ENCODE measurements at regions not wholly inside any gene's neighbourhood (a gene's known extent, or its start where the extent isn't known, plus 50 kb on each side); places are given as distances from the start of the nearest gene placed in this dataset.
"Not testable (repeated sequence)": the region's sequence is repeated elsewhere in the genome, so short reads cannot be mapped to it uniquely, and the experiment has no call there.

DNA sequence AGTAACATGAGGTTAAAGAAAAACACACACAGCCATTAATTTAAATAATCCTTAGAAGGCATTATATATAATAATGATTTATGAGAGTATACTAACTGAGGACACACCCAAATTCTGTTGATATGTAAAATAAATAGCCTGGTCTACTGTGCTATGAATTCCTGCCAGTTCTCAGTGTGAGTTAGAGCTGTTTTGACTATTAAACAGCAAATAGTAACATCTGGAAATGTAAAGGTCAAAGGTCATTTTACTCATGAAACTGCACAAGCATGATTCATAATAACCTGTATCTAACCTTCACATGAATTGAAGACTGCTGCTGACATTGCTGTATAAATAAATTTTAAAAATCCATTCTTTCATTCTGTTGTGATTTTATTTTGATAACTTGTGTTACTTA lies 966.7 kb downstream of the SLC6A15 start:
- TF ChIP-seq, protein P1, sequence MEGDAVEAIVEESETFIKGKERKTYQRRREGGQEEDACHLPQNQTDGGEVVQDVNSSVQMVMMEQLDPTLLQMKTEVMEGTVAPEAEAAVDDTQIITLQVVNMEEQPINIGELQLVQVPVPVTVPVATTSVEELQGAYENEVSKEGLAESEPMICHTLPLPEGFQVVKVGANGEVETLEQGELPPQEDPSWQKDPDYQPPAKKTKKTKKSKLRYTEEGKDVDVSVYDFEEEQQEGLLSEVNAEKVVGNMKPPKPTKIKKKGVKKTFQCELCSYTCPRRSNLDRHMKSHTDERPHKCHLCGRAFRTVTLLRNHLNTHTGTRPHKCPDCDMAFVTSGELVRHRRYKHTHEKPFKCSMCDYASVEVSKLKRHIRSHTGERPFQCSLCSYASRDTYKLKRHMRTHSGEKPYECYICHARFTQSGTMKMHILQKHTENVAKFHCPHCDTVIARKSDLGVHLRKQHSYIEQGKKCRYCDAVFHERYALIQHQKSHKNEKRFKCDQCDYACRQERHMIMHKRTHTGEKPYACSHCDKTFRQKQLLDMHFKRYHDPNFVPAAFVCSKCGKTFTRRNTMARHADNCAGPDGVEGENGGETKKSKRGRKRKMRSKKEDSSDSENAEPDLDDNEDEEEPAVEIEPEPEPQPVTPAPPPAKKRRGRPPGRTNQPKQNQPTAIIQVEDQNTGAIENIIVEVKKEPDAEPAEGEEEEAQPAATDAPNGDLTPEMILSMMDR (IDR thresholded peaks at IDR 0.05; ENCODE audit: low read depth, low read length), result no peak

GRCh38 chr12:83939718-83940117 lies 972.9 kb downstream of the SLC6A15 start:
- Histone ChIP-seq H3K27me3 (ENCODE audit: control insufficient read depth, insufficient read depth, low read length) (no peaks in the 10 kb centered on the region), H3K9me3 (ENCODE audit: control insufficient read depth, insufficient read depth, low read length) (no peaks in the 10 kb centered on the region), H3K4me3 (ENCODE audit: low read depth, low read length) (no peak overlapping the region), H3K27ac (ENCODE audit: low read depth, low read length) (no peak overlapping the region)
- TF ChIP-seq, protein P1 (IDR thresholded peaks at IDR 0.05; ENCODE audit: low read depth, low read length), result no peak
- DNase-seq (ENCODE audit: low read depth, low spot score), result no peak
- ChIA-PET POLR2A (no interaction called here), CTCF (no interaction called here)

More for the DNA sequence above, 966.7 kb downstream of the SLC6A15 start:
- H3K27me3 ChIP-seq (ENCODE audit: control insufficient read depth, insufficient read depth, low read length), result no peaks in the 10 kb centered on the region
- ChIA-PET CTCF (no interaction called here), POLR2A (no interaction called here)
- H3K9me3 ChIP-seq (ENCODE audit: control insufficient read depth, insufficient read depth, low read length), result no peaks in the 10 kb centered on the region; the same call in 1 of the 2 replicates
- H3K27ac ChIP-seq (ENCODE audit: low read depth, low read length), result no peak overlapping the region
- H3K4me3 ChIP-seq (ENCODE audit: low read depth, low read length), result no peak overlapping the region
- DNase-seq (ENCODE audit: low read depth, low spot score), result peak; percentile 2

DNA sequence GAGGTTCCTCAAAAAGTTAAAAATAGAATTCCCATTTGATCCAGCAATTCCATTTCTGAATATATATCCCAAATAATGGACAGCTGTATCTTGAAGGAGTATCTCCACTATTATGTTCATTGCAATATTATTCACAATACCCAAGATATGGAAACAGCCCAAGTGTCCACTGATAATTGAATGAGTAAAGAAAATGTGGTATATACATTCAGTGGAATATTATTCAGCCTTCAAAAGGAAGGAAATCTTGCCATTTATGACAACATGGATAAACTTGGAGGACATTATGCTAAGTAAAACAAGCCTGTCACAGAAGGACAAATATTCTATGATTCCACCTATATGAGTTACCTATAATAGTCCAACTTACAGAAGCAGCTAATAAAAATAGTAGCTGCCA lies 979.0 kb downstream of the SLC6A15 start:
- ChIA-PET CTCF (no interaction called here), POLR2A (no interaction called here)
- no peaks in the 10 kb centered on the region for H3K27me3 ChIP-seq (ENCODE audit: control insufficient read depth, insufficient read depth, low read length)
- H3K27ac ChIP-seq (ENCODE audit: low read depth, low read length), result no peak overlapping the region
- TF ChIP-seq, protein P1 (IDR thresholded peaks at IDR 0.05; ENCODE audit: low read depth, low read length), result no peak
- no peak overlapping the region for H3K4me3 ChIP-seq (ENCODE audit: low read depth, low read length)
- no peaks in the 10 kb centered on the region for H3K9me3 ChIP-seq (ENCODE audit: control insufficient read depth, insufficient read depth, low read length)
- DNase-seq (ENCODE audit: low read depth, low spot score), result no peak

DNA sequence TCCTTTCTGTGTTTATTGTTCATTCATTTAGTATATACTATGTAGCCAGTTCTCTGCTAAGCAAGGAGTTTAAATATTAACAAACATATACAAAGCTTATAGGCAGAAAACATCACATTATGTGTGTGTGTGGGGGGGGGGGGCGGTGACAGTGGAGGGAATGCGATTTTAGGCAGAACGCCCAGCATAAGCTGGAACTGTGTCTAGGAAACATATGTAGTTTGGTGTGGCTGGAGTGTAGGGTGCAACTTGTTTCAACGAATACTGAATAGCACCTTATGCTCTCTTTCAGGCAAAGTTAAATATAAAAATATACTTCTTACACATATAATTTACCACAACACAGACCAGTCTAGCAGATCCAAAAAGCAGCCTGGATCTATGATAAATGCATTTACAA lies 980.6 kb downstream of the SLC6A15 start:
- ChIA-PET POLR2A (no interaction called here), CTCF (no interaction called here)
- Histone ChIP-seq H3K9me3 (ENCODE audit: control insufficient read depth, insufficient read depth, low read length) (no peaks in the 10 kb centered on the region), H3K4me3 (ENCODE audit: low read depth, low read length) (no peak overlapping the region), H3K27ac (ENCODE audit: low read depth, low read length) (no peak overlapping the region), H3K27me3 (ENCODE audit: control insufficient read depth, insufficient read depth, low read length) (no peaks in the 10 kb centered on the region)
- no peak for DNase-seq (ENCODE audit: low read depth, low spot score)
- TF ChIP-seq, protein P1 (IDR thresholded peaks at IDR 0.05; ENCODE audit: low read depth, low read length), result no peak

- POLR2A ChIA-PET, result no interaction called here
- no peaks in the 10 kb centered on the region for H3K9me3 ChIP-seq (ENCODE audit: control insufficient read depth, insufficient read depth, low read length)
- no peaks in the 10 kb centered on the region for H3K27me3 ChIP-seq (ENCODE audit: control insufficient read depth, insufficient read depth, low read length)
- no peak for DNase-seq (ENCODE audit: low read depth, low spot score)
- TF ChIP-seq, protein P1 (IDR thresholded peaks at IDR 0.05; ENCODE audit: low read depth, low read length), result no peak
- H3K27ac ChIP-seq (ENCODE audit: low read depth, low read length), result no peak overlapping the region
- no peak overlapping the region for H3K4me3 ChIP-seq (ENCODE audit: low read depth, low read length)
- CTCF ChIA-PET, result no interaction called here
Measured at GRCh38 chr12:83931451-83931850, 981.1 kb downstream of the SLC6A15 start.

GRCh38 chr12:83929792-83930191 lies 982.8 kb downstream of the SLC6A15 start:
- H3K27me3 ChIP-seq (ENCODE audit: control insufficient read depth, insufficient read depth, low read length); POLR2A ChIA-PET; DNase-seq (ENCODE audit: low read depth, low spot score); H3K4me3 ChIP-seq (ENCODE audit: low read depth, low read length); H3K9me3 ChIP-seq (ENCODE audit: control insufficient read depth, insufficient read depth, low read length); H3K27ac ChIP-seq (ENCODE audit: low read depth, low read length); CTCF ChIA-PET: not testable (repeated sequence)

All from AG04450 (cell line).